GM19438 (cell line): ENCODE measurements at regions not wholly inside any gene's neighbourhood (a gene's known extent, or its start where the extent isn't known, plus 50 kb on each side); places are given as distances from the start of the nearest gene placed in this dataset.
"Not testable (repeated sequence)": the region's sequence is repeated elsewhere in the genome, so short reads cannot be mapped to it uniquely, and the experiment has no call there.

Experiments used
- ATAC-seq: cut with Tn5 transposase; IDR thresholded peaks from one replicate; pipeline ENCODE4 v1.9.1; 2021; ENCODE audit warnings: low read depth; ENCODE audit not compliant: unreplicated experiment

GRCh38 chr4:94011190-94011589, 182.6 kb downstream of the ATOH1 start:
- no peak for ATAC-seq

GRCh38 chr4:94014484-94015136, 186.1 kb downstream of the ATOH1 start:
- ATAC-seq = no peak

- no peak for ATAC-seq
Observed at GRCh38 chr4:94015956-94016355, 187.4 kb downstream of the ATOH1 start.

DNA sequence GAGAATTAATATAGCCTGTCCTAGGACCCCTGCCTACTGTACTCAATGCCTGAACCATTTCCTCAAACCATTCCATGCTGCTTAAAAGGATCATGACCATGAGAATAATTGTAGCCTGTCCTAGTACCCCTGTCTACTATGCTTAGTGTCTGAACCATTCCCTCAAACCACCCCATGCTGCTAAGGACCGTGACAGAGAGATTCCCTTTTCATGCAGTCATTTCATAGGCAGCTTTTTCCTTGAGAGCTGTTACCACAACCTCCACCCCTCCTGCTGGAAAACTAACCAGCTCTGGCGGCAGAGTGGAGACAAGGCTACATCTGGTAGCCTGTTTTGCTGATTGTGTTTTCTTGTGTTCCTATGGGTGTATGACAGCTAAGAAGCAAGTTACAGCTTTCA, 174.9 kb upstream of the SMARCAD1 start:
- no peak for ATAC-seq

GRCh38 chr4:94036964-94037363, 170.7 kb upstream of the SMARCAD1 start:
- ATAC-seq = no peak

GRCh38 chr4:94038195-94038594, 169.5 kb upstream of the SMARCAD1 start:
- ATAC-seq = no peak

DNA sequence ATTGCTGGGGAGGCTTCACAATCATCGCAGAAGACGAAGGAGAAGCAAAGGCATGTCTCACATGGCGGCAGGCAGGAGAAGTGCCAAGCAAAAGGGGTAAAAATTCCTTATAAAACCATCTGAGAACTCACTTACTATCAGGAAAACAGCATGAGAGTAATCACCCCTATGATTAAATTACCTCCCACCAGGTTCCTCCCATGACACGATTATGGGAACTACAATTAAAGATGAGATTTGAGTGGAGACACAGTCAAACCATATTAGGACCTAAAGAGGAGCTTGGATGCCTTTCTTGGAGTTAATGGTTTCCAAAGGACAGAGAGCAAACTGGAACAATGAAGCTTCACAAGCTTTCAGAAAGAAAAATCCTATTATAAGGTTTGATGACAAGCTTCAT, 168.4 kb upstream of the SMARCAD1 start:
- ATAC-seq = no peak

GRCh38 chr4:94044471-94044870, 163.2 kb upstream of the SMARCAD1 start:
- not testable (repeated sequence) for ATAC-seq

- no peak for ATAC-seq
Observed at GRCh38 chr4:94063084-94063483, 144.6 kb upstream of the SMARCAD1 start.

- ATAC-seq = no peak
Observed at GRCh38 chr4:94068753-94069719, 138.6 kb upstream of the SMARCAD1 start.

GRCh38 chr4:94076498-94076897, 131.2 kb upstream of the SMARCAD1 start:
- ATAC-seq = no peak

DNA sequence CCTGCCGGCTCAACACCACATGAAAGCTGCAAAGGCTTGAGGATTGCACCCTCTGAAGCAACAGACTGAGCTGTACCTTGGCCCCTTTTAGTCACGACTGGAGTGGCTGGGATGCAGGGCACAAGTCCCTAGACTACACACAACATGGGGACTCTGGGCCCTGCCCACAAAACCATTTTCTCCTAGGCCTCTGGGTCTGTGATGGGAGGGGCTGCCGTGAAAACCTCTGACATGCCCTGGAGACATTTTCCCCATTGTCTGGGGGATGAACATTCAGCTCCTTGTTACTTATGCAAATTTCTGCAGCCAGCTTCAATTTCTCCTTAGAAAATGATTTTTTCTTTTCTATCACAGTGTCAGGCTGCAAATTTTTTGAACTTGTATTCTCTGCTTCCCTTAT, 123.5 kb upstream of the SMARCAD1 start:
- no peak for ATAC-seq

GRCh38 chr4:94099141-94099540, 108.5 kb upstream of the SMARCAD1 start:
- ATAC-seq = not testable (repeated sequence)

DNA sequence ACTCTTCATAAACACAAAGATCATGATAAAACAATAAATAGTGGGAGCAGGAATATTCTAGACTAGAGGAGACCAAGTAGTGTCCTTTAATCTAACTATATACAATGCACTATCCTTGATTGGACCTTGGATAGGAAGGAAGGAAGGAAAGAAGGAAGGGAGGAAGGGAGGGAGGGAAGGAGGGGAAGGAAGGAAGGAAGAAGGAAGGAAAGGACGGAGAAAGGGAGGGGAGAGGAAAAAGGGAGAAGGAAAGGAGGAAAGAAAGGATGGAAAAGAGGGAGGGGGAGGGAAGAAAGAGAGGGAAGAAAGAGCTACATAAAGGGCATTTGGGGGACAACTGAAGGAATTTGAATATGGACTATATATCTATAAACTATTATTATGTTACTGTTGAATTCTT, 95.0 kb upstream of the SMARCAD1 start:
- ATAC-seq = no peak

GRCh38 chr4:94115687-94116086, 92.0 kb upstream of the SMARCAD1 start:
- ATAC-seq = no peak

- ATAC-seq = no peak
Observed at GRCh38 chr4:94116842-94117241, 90.8 kb upstream of the SMARCAD1 start.

- no peak for ATAC-seq
Observed at GRCh38 chr4:94126669-94127068, 81.0 kb upstream of the SMARCAD1 start.

- ATAC-seq = no peak
Observed at GRCh38 chr4:94127707-94128328, 79.8 kb upstream of the SMARCAD1 start.

DNA sequence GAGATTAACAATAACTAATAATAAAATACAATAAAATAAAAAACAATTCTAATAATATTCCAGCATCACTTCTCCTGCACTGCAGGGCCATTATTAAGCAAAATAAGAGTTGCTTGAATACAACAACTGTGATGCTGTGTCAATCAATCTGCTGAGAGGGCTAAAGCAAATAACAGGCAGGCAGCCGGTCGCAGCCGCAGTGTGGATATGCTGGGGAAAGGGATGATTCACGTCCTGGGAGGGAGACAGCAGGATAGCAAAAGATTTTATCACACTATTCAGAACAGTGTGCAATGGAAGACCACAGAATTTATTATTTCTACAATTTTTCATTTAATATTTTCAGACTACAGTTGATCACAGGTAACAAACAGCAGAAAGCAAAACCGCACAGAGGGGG, 76.5 kb upstream of the SMARCAD1 start:
- no peak for ATAC-seq

DNA sequence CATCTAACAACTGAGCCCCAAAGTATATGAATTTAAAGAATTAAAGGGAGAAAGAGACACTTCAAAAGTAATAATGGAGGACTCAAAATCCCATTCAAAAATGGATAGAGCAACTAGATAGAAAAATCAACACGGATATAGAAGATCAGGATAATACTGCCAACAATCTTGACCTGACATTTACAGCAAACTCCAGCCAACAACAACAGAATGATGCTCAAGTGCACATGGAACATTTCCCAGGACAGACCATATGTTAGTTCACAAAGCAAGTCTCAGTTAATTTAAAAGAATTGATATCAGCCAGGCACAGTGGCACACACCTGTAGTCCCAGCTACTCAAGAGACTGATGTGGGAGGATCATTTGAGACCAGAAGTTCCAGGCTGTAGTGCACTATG, 72.0 kb upstream of the SMARCAD1 start:
- ATAC-seq = no peak

GRCh38 chr4:94139931-94140612, 67.6 kb upstream of the SMARCAD1 start:
- no peak for ATAC-seq
